MG63 (cell line): ENCODE measurements at regions not wholly inside any gene's neighbourhood (a gene's known extent, or its start where the extent isn't known, plus 50 kb on each side); places are given as distances from the start of the nearest gene placed in this dataset.
A peak's percentile ranks its signal among the peaks of the same experiment; 100 is the strongest.
"Not testable (repeated sequence)": the region's sequence is repeated elsewhere in the genome, so short reads cannot be mapped to it uniquely, and the experiment has no call there.

Experiments
- DNase-seq: peaks from one replicate; pipeline ENCODE4 v3.0.0-alpha.2; 2020
- H3K27me3 ChIP-seq: fragments of 250-450 bp; sonication (Bioruptor Pico); 2 replicates; pipeline ENCODE4 v1.5.1; 2020; ENCODE audit warnings: mild to moderate bottlenecking, moderate library complexity
- H3K36me3 ChIP-seq: fragments of 250-450 bp; sonication (Bioruptor Pico); 2 replicates; pipeline ENCODE4 v1.5.1; 2020; ENCODE audit warnings: mild to moderate bottlenecking, moderate library complexity
- H3K4me3 ChIP-seq: fragments of 250-450 bp; sonication (Bioruptor Pico); 2 replicates; pipeline ENCODE4 v1.5.1; 2020; ENCODE audit warnings: mild to moderate bottlenecking, moderate library complexity
- H3K9me3 ChIP-seq: fragments of 250-450 bp; sonication (Bioruptor Pico); 2 replicates; pipeline ENCODE4 v1.5.1; 2020; ENCODE audit warnings: mild to moderate bottlenecking, moderate library complexity

- not testable (repeated sequence) for H3K4me3 ChIP-seq, H3K36me3 ChIP-seq, H3K27me3 ChIP-seq, H3K9me3 ChIP-seq, DNase-seq
Measured at GRCh38 chr1:145495077-145495871, 69.9 kb upstream of the NBPF20 start.

GRCh38 chr1:145488193-145488933 lies 63.0 kb upstream of the NBPF20 start:
- H3K36me3 ChIP-seq, H3K4me3 ChIP-seq, H3K9me3 ChIP-seq, H3K27me3 ChIP-seq, DNase-seq: not testable (repeated sequence)

GRCh38 chr1:145487156-145487555 lies 61.8 kb upstream of the NBPF20 start:
- not testable (repeated sequence) for DNase-seq, H3K4me3 ChIP-seq, H3K9me3 ChIP-seq, H3K27me3 ChIP-seq, H3K36me3 ChIP-seq

- DNase-seq, H3K4me3 ChIP-seq, H3K27me3 ChIP-seq, H3K36me3 ChIP-seq, H3K9me3 ChIP-seq: not testable (repeated sequence)
Measured at GRCh38 chr1:145484257-145484656, 58.9 kb upstream of the NBPF20 start.

GRCh38 chr1:145482214-145482860 lies 56.9 kb upstream of the NBPF20 start:
- not testable (repeated sequence) for H3K27me3 ChIP-seq, H3K36me3 ChIP-seq, H3K9me3 ChIP-seq, DNase-seq, H3K4me3 ChIP-seq

- H3K27me3 ChIP-seq, H3K4me3 ChIP-seq, H3K36me3 ChIP-seq, DNase-seq, H3K9me3 ChIP-seq: not testable (repeated sequence)
Measured at GRCh38 chr1:145475962-145476361, 50.6 kb upstream of the NBPF20 start.

- H3K36me3 ChIP-seq, H3K27me3 ChIP-seq, H3K9me3 ChIP-seq: not testable (repeated sequence)
- H3K4me3 ChIP-seq = peak overlapping the region; percentile 35
- peak; percentile 55 for DNase-seq
Measured at GRCh38 chr1:145475369-145475915, 50.0 kb upstream of the NBPF20 start.
